ENCODE measurements at regions not wholly inside any gene's neighbourhood (a gene's known extent, or its start where the extent isn't known, plus 50 kb on each side); places are given as distances from the start of the nearest gene placed in this dataset.

DNA sequence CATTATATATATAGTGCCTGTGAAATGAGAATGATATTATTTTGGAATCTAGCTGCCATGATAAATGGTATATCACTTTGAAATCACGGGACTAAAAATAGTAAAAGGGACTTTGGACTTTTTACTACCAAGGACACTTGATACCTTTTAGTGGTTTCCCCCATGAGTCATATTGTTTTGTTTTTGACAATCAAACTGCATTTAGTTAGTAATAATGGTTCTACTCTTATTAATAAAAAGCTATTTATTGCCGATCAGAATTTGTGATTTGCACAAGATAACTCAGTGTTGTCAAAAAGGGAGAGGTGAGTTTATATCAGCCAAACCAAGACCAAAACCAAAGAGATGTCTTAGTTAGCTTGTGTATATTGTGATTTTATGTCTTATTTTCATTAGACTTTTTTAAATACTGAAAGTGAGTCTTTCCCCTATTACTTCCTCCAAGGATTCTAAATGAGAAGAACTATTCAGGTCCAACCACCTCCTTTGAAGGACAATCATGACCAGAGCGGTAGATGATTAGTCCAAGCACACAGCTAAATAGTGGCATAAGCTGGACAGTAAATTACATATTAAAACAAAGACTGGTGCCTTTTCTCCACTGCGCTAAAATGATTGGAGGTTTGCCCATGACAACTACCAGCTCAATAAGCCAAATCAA, 281.7 kb upstream of the ESRRG start:
- Histone ChIP-seq H3K27ac (ENCODE audit: control insufficient read depth, insufficient read depth) (no peak overlapping the region), H3K4me3 (no peak overlapping the region), H4K20me1 (ENCODE audit: control insufficient read depth, insufficient read depth) (no peaks in the 10 kb centered on the region), H3K27me3 (replicated peaks in 1 of 2; ENCODE audit: control insufficient read depth in 2 of 2, insufficient read depth in 2 of 2, low read length in 1 of 2) (no peaks in the 10 kb centered on the region), H3K79me2 (ENCODE audit: control insufficient read depth, insufficient read depth, low read length) (no peaks in the 10 kb centered on the region), H2AFZ (ENCODE audit: control insufficient read depth, low read depth, low read length) (no peak overlapping the region), H3K36me3 (ENCODE audit: control insufficient read depth in 2 of 2, insufficient read depth in 2 of 2, low read length in 1 of 2) (no peaks in the 10 kb centered on the region), H3K4me2 (ENCODE audit: control insufficient read depth, insufficient read depth) (no peak overlapping the region), H3K9me3 (replicated peaks; ENCODE audit: control insufficient read depth, insufficient read depth, low read length) (no peaks in the 10 kb centered on the region), H3K9ac (ENCODE audit: control insufficient read depth, insufficient read depth, low read length) (no peak overlapping the region), H3K4me1 (ENCODE audit: control insufficient read depth, insufficient read depth, low read length) (no peaks in the 10 kb centered on the region)
- whole genome bisulfite sequencing (ENCODE audit: insufficient coverage, insufficient replicate concordance, low lambda C conversion rate, missing lambda C conversion rate): 12% methylated on average over 4 of the region's 4 CpGs
- no peak for DNase-seq (ENCODE audit: low read depth, low spot score)
- ChIA-PET RAD21 (ENCODE audit: unreplicated experiment) (interaction anchor here (1.6 kb wide), 1 partner anchor 23 kb away, joined by 5 read pairs; no protein-coding TSS in a partner anchor), POLR2A (no interaction called here), CTCF (interaction anchor here (0.5 kb wide), 1 partner anchor 280 kb away, joined by 3 read pairs; no protein-coding TSS in a partner anchor), SMC1A (ENCODE audit: uncharacterized antibody, unreplicated experiment) (interaction anchor here (1.1 kb wide), 1 partner anchor 13 kb away, joined by 3 read pairs; no protein-coding TSS in a partner anchor)
- ATAC-seq: peak; percentile 79
- in situ Hi-C loops (cut with MboI) (no loop called here), intact Hi-C loops (cut with micrococcal nuclease; ENCODE audit: unreplicated experiment) (no loop called here)
- no TSS peak for BruUV-seq (replicated peaks)
- FAIRE-seq: no peak
- TF ChIP-seq RFX5 (IDR thresholded peaks at IDR 0.05; ENCODE audit: low read depth, low read length) (no peak), SMARCA5 (IDR thresholded peaks at IDR 0.05) (no peak), ASH2L (IDR thresholded peaks at IDR 0.05; ENCODE audit: borderline replicate concordance, low read depth) (no peak), EP300 (IDR thresholded peaks at IDR 0.05; ENCODE audit: borderline replicate concordance in 1 of 2, control insufficient read depth in 1 of 2, low read depth in 2 of 2, low read length in 2 of 2) (peak in 1 of 2 experiments; percentile 52; a peak in 1 of 4 replicates), WRNIP1 (IDR thresholded peaks at IDR 0.05; ENCODE audit: borderline replicate concordance, low read depth, low read length) (no peak), ZNF24 (IDR thresholded peaks at IDR 0.05) (no peak), RUNX3 (IDR thresholded peaks at IDR 0.05; ENCODE audit: low read length) (peak; percentile 16; the same call in 1 of the 2 replicates), EED (IDR thresholded peaks at IDR 0.05; ENCODE audit: low read depth) (no peak), MTA2 (IDR thresholded peaks at IDR 0.05; ENCODE audit: low read depth) (peak; percentile 85), MYB (IDR thresholded peaks at IDR 0.05; ENCODE audit: borderline replicate concordance, low read depth, low read length) (no peak), NFIC (IDR thresholded peaks at IDR 0.05; ENCODE audit: low read depth, low read length) (peak; percentile 42; the same call in 1 of the 2 replicates), MEF2A (IDR thresholded peaks at IDR 0.05; ENCODE audit: insufficient read depth, low read depth, low read length) (0 out of 2 replicates have a peak, but pooled peaks have one; percentile 16), HDGF (IDR thresholded peaks at IDR 0.05) (no peak), BHLHE40 (IDR thresholded peaks at IDR 0.05; ENCODE audit: borderline replicate concordance in 1 of 2, low read depth in 2 of 2, low read length in 1 of 2) (peak in 1 of 2 experiments; percentile 18; a peak in 1 of 4 replicates), MEF2B (IDR thresholded peaks at IDR 0.05; ENCODE audit: partially characterized antibody, poor library complexity, severe bottlenecking) (peak; percentile 77), DPF2 (IDR thresholded peaks at IDR 0.05) (peak; percentile 74), CEBPB (IDR thresholded peaks at IDR 0.05; ENCODE audit: borderline replicate concordance in 1 of 2, low read depth in 2 of 2, low read length in 2 of 2) (no peak)
- TF ChIP-seq, protein P1, sequence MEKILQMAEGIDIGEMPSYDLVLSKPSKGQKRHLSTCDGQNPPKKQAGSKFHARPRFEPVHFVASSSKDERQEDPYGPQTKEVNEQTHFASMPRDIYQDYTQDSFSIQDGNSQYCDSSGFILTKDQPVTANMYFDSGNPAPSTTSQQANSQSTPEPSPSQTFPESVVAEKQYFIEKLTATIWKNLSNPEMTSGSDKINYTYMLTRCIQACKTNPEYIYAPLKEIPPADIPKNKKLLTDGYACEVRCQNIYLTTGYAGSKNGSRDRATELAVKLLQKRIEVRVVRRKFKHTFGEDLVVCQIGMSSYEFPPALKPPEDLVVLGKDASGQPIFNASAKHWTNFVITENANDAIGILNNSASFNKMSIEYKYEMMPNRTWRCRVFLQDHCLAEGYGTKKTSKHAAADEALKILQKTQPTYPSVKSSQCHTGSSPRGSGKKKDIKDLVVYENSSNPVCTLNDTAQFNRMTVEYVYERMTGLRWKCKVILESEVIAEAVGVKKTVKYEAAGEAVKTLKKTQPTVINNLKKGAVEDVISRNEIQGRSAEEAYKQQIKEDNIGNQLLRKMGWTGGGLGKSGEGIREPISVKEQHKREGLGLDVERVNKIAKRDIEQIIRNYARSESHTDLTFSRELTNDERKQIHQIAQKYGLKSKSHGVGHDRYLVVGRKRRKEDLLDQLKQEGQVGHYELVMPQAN (conservative IDR thresholded peaks at IDR 0.05): no peak
- TF ChIP-seq, protein P2, sequence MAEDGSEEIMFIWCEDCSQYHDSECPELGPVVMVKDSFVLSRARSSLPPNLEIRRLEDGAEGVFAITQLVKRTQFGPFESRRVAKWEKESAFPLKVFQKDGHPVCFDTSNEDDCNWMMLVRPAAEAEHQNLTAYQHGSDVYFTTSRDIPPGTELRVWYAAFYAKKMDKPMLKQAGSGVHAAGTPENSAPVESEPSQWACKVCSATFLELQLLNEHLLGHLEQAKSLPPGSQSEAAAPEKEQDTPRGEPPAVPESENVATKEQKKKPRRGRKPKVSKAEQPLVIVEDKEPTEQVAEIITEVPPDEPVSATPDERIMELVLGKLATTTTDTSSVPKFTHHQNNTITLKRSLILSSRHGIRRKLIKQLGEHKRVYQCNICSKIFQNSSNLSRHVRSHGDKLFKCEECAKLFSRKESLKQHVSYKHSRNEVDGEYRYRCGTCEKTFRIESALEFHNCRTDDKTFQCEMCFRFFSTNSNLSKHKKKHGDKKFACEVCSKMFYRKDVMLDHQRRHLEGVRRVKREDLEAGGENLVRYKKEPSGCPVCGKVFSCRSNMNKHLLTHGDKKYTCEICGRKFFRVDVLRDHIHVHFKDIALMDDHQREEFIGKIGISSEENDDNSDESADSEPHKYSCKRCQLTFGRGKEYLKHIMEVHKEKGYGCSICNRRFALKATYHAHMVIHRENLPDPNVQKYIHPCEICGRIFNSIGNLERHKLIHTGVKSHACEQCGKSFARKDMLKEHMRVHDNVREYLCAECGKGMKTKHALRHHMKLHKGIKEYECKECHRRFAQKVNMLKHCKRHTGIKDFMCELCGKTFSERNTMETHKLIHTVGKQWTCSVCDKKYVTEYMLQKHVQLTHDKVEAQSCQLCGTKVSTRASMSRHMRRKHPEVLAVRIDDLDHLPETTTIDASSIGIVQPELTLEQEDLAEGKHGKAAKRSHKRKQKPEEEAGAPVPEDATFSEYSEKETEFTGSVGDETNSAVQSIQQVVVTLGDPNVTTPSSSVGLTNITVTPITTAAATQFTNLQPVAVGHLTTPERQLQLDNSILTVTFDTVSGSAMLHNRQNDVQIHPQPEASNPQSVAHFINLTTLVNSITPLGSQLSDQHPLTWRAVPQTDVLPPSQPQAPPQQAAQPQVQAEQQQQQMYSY (CRISPR knock-in tag; IDR thresholded peaks at IDR 0.05): no peak

Measured in GM12878 (cell line).